Retinal pigment epithelial cell (primary cell): ENCODE measurements at regions not wholly inside any gene's neighbourhood (a gene's known extent, or its start where the extent isn't known, plus 50 kb on each side); places are given as distances from the start of the nearest gene placed in this dataset.

ENCODE experiments used
- DNase-seq: peaks from one replicate; pipeline ENCODE4 v3.0.0-alpha.2; 2010; ENCODE audit warnings: low read depth
- H3K4me3 ChIP-seq: 2 replicates; pipeline ENCODE4 v1.5.1; 2011; ENCODE audit warnings: mild to moderate bottlenecking, low read length, control low read depth, moderate library complexity
- TF ChIP-seq, protein P1 (sequence below): conservative IDR thresholded peaks from 2 replicates; pipeline ENCODE4 v1.5.1; 2011; ENCODE audit warnings: low read depth, low read length, control low read depth, inconsistent platforms

- TF ChIP-seq, protein P1, sequence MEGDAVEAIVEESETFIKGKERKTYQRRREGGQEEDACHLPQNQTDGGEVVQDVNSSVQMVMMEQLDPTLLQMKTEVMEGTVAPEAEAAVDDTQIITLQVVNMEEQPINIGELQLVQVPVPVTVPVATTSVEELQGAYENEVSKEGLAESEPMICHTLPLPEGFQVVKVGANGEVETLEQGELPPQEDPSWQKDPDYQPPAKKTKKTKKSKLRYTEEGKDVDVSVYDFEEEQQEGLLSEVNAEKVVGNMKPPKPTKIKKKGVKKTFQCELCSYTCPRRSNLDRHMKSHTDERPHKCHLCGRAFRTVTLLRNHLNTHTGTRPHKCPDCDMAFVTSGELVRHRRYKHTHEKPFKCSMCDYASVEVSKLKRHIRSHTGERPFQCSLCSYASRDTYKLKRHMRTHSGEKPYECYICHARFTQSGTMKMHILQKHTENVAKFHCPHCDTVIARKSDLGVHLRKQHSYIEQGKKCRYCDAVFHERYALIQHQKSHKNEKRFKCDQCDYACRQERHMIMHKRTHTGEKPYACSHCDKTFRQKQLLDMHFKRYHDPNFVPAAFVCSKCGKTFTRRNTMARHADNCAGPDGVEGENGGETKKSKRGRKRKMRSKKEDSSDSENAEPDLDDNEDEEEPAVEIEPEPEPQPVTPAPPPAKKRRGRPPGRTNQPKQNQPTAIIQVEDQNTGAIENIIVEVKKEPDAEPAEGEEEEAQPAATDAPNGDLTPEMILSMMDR, result no peak
- DNase-seq, result no peak
These were observed 375.7 kb downstream of the NPHP4 start for GRCh38 chr1:5616366-5617178.

GRCh38 chr1:5615076-5615475, 377.1 kb downstream of the NPHP4 start:
- DNase-seq, result no peak
- TF ChIP-seq, protein P1, result no peak
- no peak overlapping the region for H3K4me3 ChIP-seq

More at GRCh38 chr1:5616366-5617178, 375.7 kb downstream of the NPHP4 start:
- H3K4me3 ChIP-seq, result no peak overlapping the region

GRCh38 chr1:5613900-5614299, 378.3 kb downstream of the NPHP4 start:
- H3K4me3 ChIP-seq, result no peak overlapping the region
- TF ChIP-seq, protein P1, result no peak

DNA sequence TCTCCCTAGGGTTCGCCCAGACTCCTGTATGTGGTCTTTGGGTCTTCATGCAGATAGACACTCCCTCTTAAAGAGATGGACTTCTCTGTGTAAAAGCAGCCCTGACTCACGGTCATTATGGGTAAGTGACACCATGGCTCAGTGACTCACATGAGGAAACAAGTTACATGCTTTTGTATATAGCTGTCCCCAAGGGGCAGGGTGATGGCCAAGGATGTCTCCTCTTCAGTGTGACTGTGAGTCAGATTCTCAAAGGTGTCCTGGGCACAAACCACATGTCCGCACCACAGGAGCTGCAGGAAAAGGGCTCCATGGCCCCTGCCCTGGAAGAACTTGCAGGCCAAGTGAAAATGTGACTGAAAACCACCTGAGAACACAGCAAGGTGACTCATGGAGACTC, 380.4 kb downstream of the NPHP4 start:
- no peak overlapping the region for H3K4me3 ChIP-seq
- no peak for DNase-seq
- TF ChIP-seq, protein P1, result no peak

More at GRCh38 chr1:5613900-5614299, 378.3 kb downstream of the NPHP4 start:
- no peak for DNase-seq

- H3K4me3 ChIP-seq, result no peak overlapping the region
- TF ChIP-seq, protein P1, result no peak
- no peak for DNase-seq
These were observed 380.8 kb downstream of the NPHP4 start for GRCh38 chr1:5611431-5611830.

DNA sequence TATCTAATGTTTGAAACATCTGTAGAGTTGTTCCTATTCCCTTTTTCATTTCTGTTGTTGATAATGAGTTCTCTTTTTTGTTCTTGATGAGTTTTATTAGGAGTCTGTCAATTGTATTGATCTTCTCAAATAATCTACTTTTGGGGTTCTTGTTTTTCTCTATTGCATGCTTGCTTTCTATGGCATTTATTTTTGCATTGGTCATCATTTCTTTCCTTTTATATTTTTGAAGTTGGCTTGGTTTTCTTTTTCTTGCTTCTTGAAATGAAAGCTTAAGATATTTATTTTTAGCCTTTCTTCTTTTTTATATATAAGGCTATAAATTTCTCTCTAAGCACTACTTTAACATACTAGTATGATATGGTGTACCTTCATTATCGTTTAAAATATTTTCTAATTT, 381.8 kb downstream of the NPHP4 start:
- TF ChIP-seq, protein P1, result no peak
- DNase-seq, result no peak
- H3K4me3 ChIP-seq, result no peak overlapping the region
